Thyroid gland (tissue), 4 donors: ENCODE measurements at regions not wholly inside any gene's neighbourhood (a gene's known extent, or its start where the extent isn't known, plus 50 kb on each side); places are given as distances from the start of the nearest gene placed in this dataset.

Experiments
- DNase-seq, 2 donors: peaks; one replicate each; pipeline ENCODE4 v3.0.0-alpha.2; 2019
- H3K27ac ChIP-seq, 3 donors: fragments of 200-600 bp; sonication (generic); 1 replicate in 2 of 3; 2 replicates in 1 of 3; pipeline ENCODE4 v1.5.1; 2016 to 2019; ENCODE audit warnings: mild to moderate bottlenecking in 1 of 3, moderate library complexity in 1 of 3
- H3K27me3 ChIP-seq: fragments of 200-600 bp; sonication (generic); one replicate; pipeline ENCODE4 v1.5.1; 2019
- H3K36me3 ChIP-seq, 2 donors: fragments of 200-600 bp; sonication (generic); one replicate each; pipeline ENCODE4 v1.5.1; 2016 to 2019
- H3K4me1 ChIP-seq, 2 donors: fragments of 200-600 bp; sonication (generic); one replicate each; pipeline ENCODE4 v1.5.1; 2017 to 2019
- H3K4me3 ChIP-seq, 3 donors: fragments of 200-600 bp; sonication (generic); replicated peaks in 1 of 3; 1 replicate in 2 of 3; 2 replicates in 1 of 3; pipeline ENCODE4 v1.5.1; 2016; ENCODE audit warnings: mild to moderate bottlenecking in 1 of 3
- H3K9me3 ChIP-seq: fragments of 200-600 bp; sonication (generic); one replicate; pipeline ENCODE4 v1.5.1; 2017
- CTCF ChIP-seq, 6 experiments: fragments of 200-600 bp in 3 of 6; fragments of 450-650 bp in 3 of 6; sonication (generic) in 3 of 6; IDR thresholded peaks; one replicate each; pipeline ENCODE4 v1.5.1; 2016 to 2019; ENCODE audit warnings: antibody characterized with exemption in 6 of 6, mild to moderate bottlenecking in 2 of 6, inconsistent platforms in 1 of 6, moderate library complexity in 1 of 6
- POLR2A ChIP-seq, 2 donors: fragments of 450-650 bp; IDR thresholded peaks; one replicate each; pipeline ENCODE4 v1.6.1; 2017; ENCODE audit warnings: antibody characterized with exemption in 2 of 2, mild to moderate bottlenecking in 2 of 2, moderate library complexity in 1 of 2
- WGBS, 2 donors: methylation state at CpG; one replicate each; pipeline ENCODE4 v1.1.5; 2017; 5-methylcytosine and 5-hydroxymethylcytosine counted together
- intact Hi-C: fragments of 100-400 bp; cut with DNase I; formaldehyde crosslinking; loops from one replicate; pipeline ENCODE4 v1.15.1; 2023

DNA sequence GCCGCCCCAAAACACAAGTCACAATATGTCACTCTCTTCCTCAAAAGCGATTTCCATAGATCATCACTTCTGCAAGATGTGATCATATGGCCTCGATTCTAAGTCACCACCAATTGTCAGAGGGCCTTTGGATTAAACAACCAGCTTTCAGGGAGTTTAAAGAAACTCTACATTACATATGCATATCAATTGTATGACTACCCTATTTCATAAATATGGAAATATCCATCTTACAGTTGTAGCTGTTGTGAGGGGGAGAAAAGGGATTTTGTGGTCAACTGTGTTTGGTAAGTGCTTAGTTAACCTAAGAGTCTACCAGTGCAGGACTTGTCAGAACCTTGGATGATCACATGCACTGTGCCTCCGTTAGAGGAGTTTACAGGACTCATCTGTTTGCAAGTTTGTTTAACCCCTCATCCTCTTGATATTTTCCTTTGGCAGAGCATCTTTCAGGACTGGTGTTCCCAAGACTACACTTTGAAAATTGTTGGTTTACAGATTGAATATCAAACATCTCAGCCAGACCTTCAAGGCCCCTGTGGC is 99.9 kb downstream of the CHST1 start:
- Histone ChIP-seq H3K4me1 (peaks cover 4% of the 10 kb centered on the region in 2 donors), H3K36me3 (no peaks in the 10 kb centered on the region), H3K27ac (no peak overlapping the region), H3K9me3 (no peaks in the 10 kb centered on the region), H3K27me3 (no peaks in the 10 kb centered on the region), H3K4me3 (no peak overlapping the region)
- intact Hi-C loops, result loop anchor here (5.0 to 10.0 kb wide), 2 partner anchors 92 to 199 kb away; no protein-coding TSS in a partner anchor
- no peak for DNase-seq
- TF ChIP-seq CTCF (IDR thresholded peaks at IDR 0.05), result no peak
- TF ChIP-seq POLR2A (IDR thresholded peaks at IDR 0.05), result no peak
- WGBS, 2 donors, result 92 to 95% methylated on average over 4 of the region's 4 CpGs

DNA sequence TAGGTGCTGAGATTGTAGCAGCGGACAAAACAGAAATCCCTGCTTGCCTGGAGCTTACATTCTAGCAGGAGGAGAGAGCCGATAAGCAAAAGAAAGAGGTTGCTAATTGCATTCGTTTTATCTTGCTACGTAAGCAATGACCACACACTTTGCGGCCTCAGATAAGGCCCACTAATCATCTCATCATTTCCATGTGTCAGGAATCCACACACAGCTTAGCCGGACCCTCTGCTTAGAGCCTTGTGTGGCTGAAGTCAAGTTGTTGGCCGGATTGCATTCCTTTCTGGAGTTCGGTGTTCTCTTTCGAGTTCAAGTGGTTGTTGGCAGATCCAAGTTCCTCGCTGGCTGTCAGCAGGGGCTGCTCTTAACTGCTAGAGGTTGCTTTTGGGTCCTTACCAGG is 101.6 kb downstream of the CHST1 start:
- intact Hi-C loops, result loop anchor here (10.0 kb wide), 1 partner anchor 201 kb away; no protein-coding TSS in a partner anchor
- Histone ChIP-seq H3K27ac (no peak overlapping the region), H3K27me3 (no peaks in the 10 kb centered on the region), H3K4me3 (no peak overlapping the region), H3K36me3 (no peaks in the 10 kb centered on the region), H3K9me3 (no peaks in the 10 kb centered on the region), H3K4me1 (peaks cover 4% of the 10 kb centered on the region in 2 donors)
- TF ChIP-seq CTCF (IDR thresholded peaks at IDR 0.05), result peak in 2 of 6 experiments; percentile 22 to 40
- no peak for TF ChIP-seq POLR2A (IDR thresholded peaks at IDR 0.05)
- peak; percentile 79 to 83 for DNase-seq
- 33 to 34% methylated on average over 10 of the region's 10 CpGs for WGBS, 2 donors

DNA sequence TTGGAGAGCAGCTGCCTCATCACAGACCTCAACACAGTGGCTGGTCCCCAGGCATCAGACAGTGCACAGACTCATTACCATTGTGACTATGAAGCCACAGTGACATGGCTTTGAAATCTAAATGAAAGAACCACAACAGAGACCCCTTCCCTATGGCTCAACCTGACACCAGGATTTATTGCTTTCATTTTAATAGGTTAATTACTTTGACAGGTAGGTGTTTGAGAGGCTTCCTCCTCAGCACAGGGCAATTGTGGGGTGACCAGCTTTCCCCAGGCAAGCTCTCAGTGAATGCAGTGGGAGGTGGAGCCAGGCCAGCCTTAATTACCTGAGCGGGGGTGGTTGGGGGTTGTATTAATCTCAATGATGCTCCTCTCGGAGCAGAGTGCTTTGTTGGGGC is 102.3 kb downstream of the CHST1 start:
- Histone ChIP-seq H3K4me3 (no peak overlapping the region), H3K27ac (no peak overlapping the region), H3K27me3 (no peaks in the 10 kb centered on the region), H3K4me1 (peaks cover 4% of the 10 kb centered on the region in 2 donors), H3K9me3 (no peaks in the 10 kb centered on the region), H3K36me3 (no peaks in the 10 kb centered on the region)
- 83 to 85% methylated on average over 2 of the region's 2 CpGs for WGBS, 2 donors
- TF ChIP-seq POLR2A (IDR thresholded peaks at IDR 0.05), result no peak
- no peak for TF ChIP-seq CTCF (IDR thresholded peaks at IDR 0.05)
- DNase-seq, result no peak
- intact Hi-C loops, result loop anchor here (10.0 kb wide), 1 partner anchor 202 kb away; no protein-coding TSS in a partner anchor

GRCh38 chr11:45560913-45561281 is 104.5 kb downstream of the CHST1 start:
- WGBS, 2 donors, result 56 to 66% methylated on average over 12 of the region's 12 CpGs
- H3K4me1 ChIP-seq, result peaks cover 4% of the 10 kb centered on the region in 2 donors
- TF ChIP-seq CTCF (IDR thresholded peaks at IDR 0.05) (no peak), POLR2A (IDR thresholded peaks at IDR 0.05) (no peak)
- DNase-seq, result peak in 1 of 2 donors; percentile 12
- no peaks in the 10 kb centered on the region for H3K27me3 ChIP-seq
- intact Hi-C loops, result loop anchor here (10.0 kb wide), 1 partner anchor 204 kb away; no protein-coding TSS in a partner anchor
- H3K9me3 ChIP-seq, result no peaks in the 10 kb centered on the region
- no peaks in the 10 kb centered on the region for H3K36me3 ChIP-seq
- no peak overlapping the region for H3K4me3 ChIP-seq
- no peak overlapping the region for H3K27ac ChIP-seq

DNA sequence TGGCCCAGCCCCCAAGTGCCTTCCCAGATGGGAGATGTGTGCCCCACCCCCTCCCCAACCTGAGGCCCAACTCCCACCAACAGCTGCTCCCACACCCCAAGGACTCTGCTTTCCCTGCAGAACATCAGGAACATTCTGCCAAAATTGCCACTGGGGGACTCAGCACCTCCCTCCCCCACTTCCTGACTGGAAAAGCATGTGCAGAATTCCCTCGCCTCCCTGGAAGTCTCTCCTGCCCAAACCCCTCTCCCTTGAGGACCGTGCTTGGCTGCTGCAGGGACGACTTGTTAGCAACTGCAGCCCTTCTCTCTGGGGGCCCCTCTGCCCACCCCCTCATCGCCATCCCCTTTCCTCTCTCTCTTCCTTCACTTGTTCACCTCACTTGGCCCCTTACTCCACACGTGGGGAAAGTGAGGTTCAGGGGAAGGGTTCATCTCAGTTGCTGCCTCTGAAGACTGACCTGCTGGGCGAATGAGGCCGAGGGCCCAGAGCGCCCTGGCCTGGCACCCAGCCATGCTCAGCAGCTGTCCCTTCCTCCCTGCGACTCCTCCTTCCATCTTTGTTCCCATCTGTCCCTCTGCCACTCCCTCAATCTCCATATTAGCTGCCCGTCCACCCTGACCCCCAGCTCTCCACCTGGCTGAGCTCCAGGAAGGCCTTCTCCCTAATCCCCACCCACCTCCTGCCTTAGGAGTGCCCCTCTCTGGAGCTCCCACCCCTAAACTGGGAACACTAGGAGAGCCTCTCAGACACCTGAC is 105.1 kb downstream of the CHST1 start:
- WGBS, 2 donors, result 58 to 60% methylated on average over 10 of the region's 10 CpGs
- Histone ChIP-seq H3K27ac (no peak overlapping the region), H3K27me3 (no peaks in the 10 kb centered on the region), H3K4me1 (peaks cover 4% of the 10 kb centered on the region in 2 donors), H3K36me3 (no peaks in the 10 kb centered on the region), H3K9me3 (no peaks in the 10 kb centered on the region), H3K4me3 (no peak overlapping the region)
- DNase-seq, result no peak
- intact Hi-C loops, result loop anchor here (10.0 kb wide), 1 partner anchor 204 kb away; no protein-coding TSS in a partner anchor
- TF ChIP-seq POLR2A (IDR thresholded peaks at IDR 0.05) (no peak), CTCF (IDR thresholded peaks at IDR 0.05) (no peak)
